Prostate gland (tissue), 2 donors: ENCODE measurements at regions not wholly inside any gene's neighbourhood (a gene's known extent, or its start where the extent isn't known, plus 50 kb on each side); places are given as distances from the start of the nearest gene placed in this dataset.

Experiments used
- DNase-seq: peaks from one replicate; pipeline ENCODE4 v3.0.0-alpha.2; 2019; ENCODE audit warnings: low spot score
- H3K27ac ChIP-seq, 2 donors: fragments of 200-600 bp; sonication (generic); 2 replicates each; pipeline ENCODE4 v1.5.1; 2017 to 2019
- H3K27me3 ChIP-seq: fragments of 200-600 bp; sonication (generic); replicated peaks from 2 replicates; pipeline ENCODE4 v1.5.1; 2019; ENCODE audit not compliant: insufficient read depth
- H3K36me3 ChIP-seq, 2 donors: fragments of 200-600 bp; sonication (generic); 1 replicate in 1 of 2; 2 replicates in 1 of 2; pipeline versions ENCODE4 v1.5.1 to v1.8.1; 2017 to 2019
- H3K4me1 ChIP-seq: fragments of 200-600 bp; sonication (generic); replicated peaks from 2 replicates; pipeline ENCODE4 v1.5.1; 2019
- H3K4me3 ChIP-seq, 2 donors: fragments of 200-600 bp; sonication (generic); 2 replicates each; pipeline ENCODE4 v1.5.1; 2017 to 2019
- H3K9me3 ChIP-seq: fragments of 200-600 bp; sonication (generic); 2 replicates; pipeline ENCODE4 v1.5.1; 2017
- CTCF ChIP-seq, 4 experiments: fragments of 200-600 bp in 2 of 4; fragments of 450-650 bp in 2 of 4; sonication (generic) in 2 of 4; IDR thresholded peaks; 1 replicate in 3 of 4; 2 replicates in 1 of 4; pipeline ENCODE4 v1.5.1; 2016 to 2019; ENCODE audit warnings: antibody characterized with exemption in 4 of 4, mild to moderate bottlenecking in 2 of 4, moderate library complexity in 2 of 4
- POLR2A ChIP-seq: fragments of 450-650 bp; IDR thresholded peaks from one replicate; pipeline ENCODE4 v1.6.1; 2016; ENCODE audit warnings: antibody characterized with exemption, mild to moderate bottlenecking
- POLR2AphosphoS5 ChIP-seq: sonication (generic); formaldehyde crosslinking; IDR thresholded peaks from one replicate; pipeline ENCODE4 v1.6.1; 2017; ENCODE audit warnings: antibody characterized with exemption
- WGBS: methylation state at CpG from one replicate; pipeline ENCODE4 v1.1.5; 2018; 5-methylcytosine and 5-hydroxymethylcytosine counted together
- intact Hi-C: fragments of 100-400 bp; cut with DNase I; formaldehyde crosslinking; loops from one replicate; pipeline ENCODE4 v1.14.2; 2022

DNA sequence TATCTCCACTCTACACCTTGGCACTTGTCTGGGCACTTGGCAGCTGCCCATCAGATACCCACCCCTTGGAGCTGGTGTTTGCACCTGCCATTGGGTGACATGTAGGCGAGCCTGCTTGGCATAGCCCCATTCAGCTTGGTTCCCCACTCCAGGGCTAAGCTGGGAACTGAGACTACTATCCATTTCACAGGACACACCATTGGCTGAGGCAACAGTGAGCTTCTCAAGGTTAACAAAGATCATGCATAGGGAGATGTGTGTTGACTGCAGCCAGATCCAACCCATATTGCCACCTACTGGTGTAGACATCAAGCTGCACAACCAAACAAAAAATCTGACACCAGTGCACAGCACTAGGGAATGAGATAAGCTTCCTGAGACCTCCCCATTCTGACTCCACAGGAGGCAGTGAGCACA is 1389.8 kb upstream of the TMEFF2 start:
- intact Hi-C loops: no loop called here
- 87% methylated on average over 1 of the region's 1 CpG for WGBS

GRCh38 chr2:193583638-193584400 is 1389.1 kb upstream of the TMEFF2 start:
- no peak for DNase-seq
- intact Hi-C loops: no loop called here
- 79% methylated on average over 9 of the region's 9 CpGs for WGBS
- no peaks in the 10 kb centered on the region for H3K36me3 ChIP-seq
- H3K4me1 ChIP-seq: no peaks in the 10 kb centered on the region
- H3K4me3 ChIP-seq: no peak overlapping the region
- TF ChIP-seq POLR2AphosphoS5 (no peak), CTCF (IDR thresholded peaks at IDR 0.05) (no peak), POLR2A (no peak)
- H3K9me3 ChIP-seq: no peaks in the 10 kb centered on the region
- H3K27me3 ChIP-seq: no peaks in the 10 kb centered on the region
- H3K27ac ChIP-seq: no peak overlapping the region

More for the DNA sequence above, 1389.8 kb upstream of the TMEFF2 start:
- no peak for DNase-seq
- Histone ChIP-seq H3K9me3 (no peaks in the 10 kb centered on the region), H3K4me1 (no peaks in the 10 kb centered on the region), H3K4me3 (no peak overlapping the region), H3K27me3 (no peaks in the 10 kb centered on the region), H3K27ac (no peak overlapping the region), H3K36me3 (no peaks in the 10 kb centered on the region)
- TF ChIP-seq CTCF (IDR thresholded peaks at IDR 0.05): peak in 1 of 4 experiments; percentile 27
- no peak for TF ChIP-seq POLR2A

GRCh38 chr2:193581807-193582206 is 1387.1 kb upstream of the TMEFF2 start:
- no peak for TF ChIP-seq POLR2AphosphoS5
- TF ChIP-seq POLR2A: no peak
- no peak for TF ChIP-seq CTCF (IDR thresholded peaks at IDR 0.05)
- Histone ChIP-seq H3K36me3 (no peaks in the 10 kb centered on the region), H3K27ac (no peak overlapping the region), H3K4me3 (no peak overlapping the region), H3K9me3 (no peaks in the 10 kb centered on the region), H3K27me3 (no peaks in the 10 kb centered on the region), H3K4me1 (no peaks in the 10 kb centered on the region)
- DNase-seq: no peak
- intact Hi-C loops: no loop called here
- WGBS: 82% methylated on average over 1 of the region's 1 CpG

DNA sequence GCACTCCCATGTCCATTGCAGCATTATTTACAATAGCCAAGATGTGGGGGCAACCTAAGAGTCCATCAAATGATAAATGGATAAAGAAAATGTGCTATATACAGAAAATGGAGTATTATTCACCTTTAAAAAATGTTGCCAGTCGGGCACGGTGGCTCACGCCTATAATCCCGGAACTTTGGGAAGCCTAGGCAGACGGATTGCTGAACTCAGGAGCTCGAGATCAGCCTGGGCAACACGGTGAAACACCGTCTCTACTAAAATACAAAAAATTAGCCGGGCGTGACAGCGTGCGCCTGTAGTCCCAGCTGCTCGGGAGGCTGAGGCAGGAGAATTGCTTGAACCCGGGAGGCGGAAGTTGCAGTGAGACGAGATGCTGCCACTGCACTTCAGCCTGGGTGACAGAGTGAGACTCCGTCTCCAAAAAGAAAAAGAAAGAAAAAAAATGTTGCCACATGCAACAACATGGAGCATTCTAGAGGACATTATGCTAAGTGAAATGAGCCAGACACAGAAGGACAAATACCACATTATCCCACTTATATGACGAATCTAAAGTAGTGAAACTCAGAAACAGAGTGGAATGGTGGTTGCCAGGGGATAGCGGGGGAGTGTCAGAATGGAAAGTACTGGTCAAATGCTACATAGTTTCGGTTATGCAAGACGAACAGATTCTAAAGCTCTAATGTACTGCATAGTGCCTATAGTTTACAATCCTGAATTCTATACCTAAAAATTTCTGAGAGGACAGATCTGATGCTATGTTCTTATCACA is 1385.6 kb upstream of the TMEFF2 start:
- 94% methylated on average over 21 of the region's 21 CpGs for WGBS
- Histone ChIP-seq H3K36me3 (no peaks in the 10 kb centered on the region), H3K27ac (no peak overlapping the region), H3K4me3 (no peak overlapping the region), H3K9me3 (no peaks in the 10 kb centered on the region), H3K4me1 (no peaks in the 10 kb centered on the region), H3K27me3 (no peaks in the 10 kb centered on the region)
- intact Hi-C loops: no loop called here
- DNase-seq: no peak
- TF ChIP-seq CTCF (IDR thresholded peaks at IDR 0.05): no peak
- TF ChIP-seq POLR2A: no peak
- no peak for TF ChIP-seq POLR2AphosphoS5
